ENCODE measurements at regions not wholly inside any gene's neighbourhood (a gene's known extent, or its start where the extent isn't known, plus 50 kb on each side); places are given as distances from the start of the nearest gene placed in this dataset.
"Not testable (repeated sequence)": the region's sequence is repeated elsewhere in the genome, so short reads cannot be mapped to it uniquely, and the experiment has no call there.

- TF ChIP-seq CTCF (IDR thresholded peaks at IDR 0.05; ENCODE audit: low read length) (no peak), EZH2 (IDR thresholded peaks at IDR 0.05; ENCODE audit: borderline replicate concordance, low read length) (no peak)
Observed at GRCh38 chr13:23119131-23119530, 61.6 kb upstream of the SGCG start.

GRCh38 chr13:23127540-23127939, 53.2 kb upstream of the SGCG start:
- not testable (repeated sequence) for H3K4me3 ChIP-seq (ENCODE audit: low read depth, low read length, poor library complexity, severe bottlenecking)

More at GRCh38 chr13:23119131-23119530, 61.6 kb upstream of the SGCG start:
- H4K20me1 ChIP-seq (ENCODE audit: insufficient read depth, low read length), result no peaks in the 10 kb centered on the region
- H3K9me2 ChIP-seq (ENCODE audit: low read depth, low read length), result no peaks in the 10 kb centered on the region
- H3K9ac ChIP-seq (ENCODE audit: low read length), result no peak overlapping the region
- H3F3A ChIP-seq (ENCODE audit: insufficient read depth, low read length), result no peaks in the 10 kb centered on the region; the same call in 1 of the 2 replicates
- H3K27me3 ChIP-seq (ENCODE audit: insufficient read depth, low read length), result no peaks in the 10 kb centered on the region
- H2AFZ ChIP-seq (ENCODE audit: low read length), result no peak overlapping the region
- H3K4me3 ChIP-seq (ENCODE audit: low read depth, low read length, poor library complexity, severe bottlenecking), result no peak overlapping the region
- no peaks in the 10 kb centered on the region for H3K4me1 ChIP-seq (ENCODE audit: insufficient read depth, low read length, severe bottlenecking)
- no peaks in the 10 kb centered on the region for H3K36me3 ChIP-seq (ENCODE audit: insufficient read depth, low read length)
- H3K27ac ChIP-seq (ENCODE audit: low read depth, low read length, poor library complexity, severe bottlenecking), result no peak overlapping the region
- no peaks in the 10 kb centered on the region for H3K79me2 ChIP-seq (ENCODE audit: insufficient read depth, low read length)
- H3K9me3 ChIP-seq (ENCODE audit: low read length), result no peaks in the 10 kb centered on the region
- H3K4me2 ChIP-seq (ENCODE audit: low read length), result no peak overlapping the region

GRCh38 chr13:23129331-23129730, 51.4 kb upstream of the SGCG start:
- Histone ChIP-seq H3K4me3 (ENCODE audit: low read depth, low read length, poor library complexity, severe bottlenecking) (no peak overlapping the region), H3K9me3 (ENCODE audit: low read length) (no peaks in the 10 kb centered on the region), H4K20me1 (ENCODE audit: insufficient read depth, low read length) (no peaks in the 10 kb centered on the region), H3K27ac (ENCODE audit: low read depth, low read length, poor library complexity, severe bottlenecking) (no peak overlapping the region), H3K4me2 (ENCODE audit: low read length) (no peak overlapping the region), H3K9ac (ENCODE audit: low read length) (no peak overlapping the region), H2AFZ (ENCODE audit: low read length) (no peak overlapping the region), H3K36me3 (ENCODE audit: insufficient read depth, low read length) (no peaks in the 10 kb centered on the region), H3K4me1 (ENCODE audit: insufficient read depth, low read length, severe bottlenecking) (no peaks in the 10 kb centered on the region), H3K9me2 (ENCODE audit: low read depth, low read length) (no peaks in the 10 kb centered on the region), H3F3A (ENCODE audit: insufficient read depth, low read length) (no peaks in the 10 kb centered on the region), H3K27me3 (ENCODE audit: insufficient read depth, low read length) (no peaks in the 10 kb centered on the region), H3K79me2 (ENCODE audit: insufficient read depth, low read length) (no peaks in the 10 kb centered on the region)
- TF ChIP-seq CTCF (IDR thresholded peaks at IDR 0.05; ENCODE audit: low read length) (no peak), EZH2 (IDR thresholded peaks at IDR 0.05; ENCODE audit: borderline replicate concordance, low read length) (no peak)

More at GRCh38 chr13:23127540-23127939, 53.2 kb upstream of the SGCG start:
- not testable (repeated sequence) for H3K4me1 ChIP-seq (ENCODE audit: insufficient read depth, low read length, severe bottlenecking); H3K27me3 ChIP-seq (ENCODE audit: insufficient read depth, low read length); H4K20me1 ChIP-seq (ENCODE audit: insufficient read depth, low read length); H3K4me2 ChIP-seq (ENCODE audit: low read length); H3K27ac ChIP-seq (ENCODE audit: low read depth, low read length, poor library complexity, severe bottlenecking); H3F3A ChIP-seq (ENCODE audit: insufficient read depth, low read length); H3K9ac ChIP-seq (ENCODE audit: low read length); H3K79me2 ChIP-seq (ENCODE audit: insufficient read depth, low read length); H2AFZ ChIP-seq (ENCODE audit: low read length); H3K36me3 ChIP-seq (ENCODE audit: insufficient read depth, low read length); H3K9me2 ChIP-seq (ENCODE audit: low read depth, low read length); H3K9me3 ChIP-seq (ENCODE audit: low read length)
